ENCODE measurements at regions not wholly inside any gene's neighbourhood (a gene's known extent, or its start where the extent isn't known, plus 50 kb on each side); places are given as distances from the start of the nearest gene placed in this dataset.
A peak's percentile ranks its signal among the peaks of the same experiment; 100 is the strongest.
"Not testable (repeated sequence)": the region's sequence is repeated elsewhere in the genome, so short reads cannot be mapped to it uniquely, and the experiment has no call there.

GRCh38 chr6:66149132-66149531 is 442.1 kb upstream of the EYS start:
- Mint-ChIP-seq H3K27me3 (no peaks in the 10 kb centered on the region), H3K9me3 (peaks cover 0 to 4% (median 2%) of the 10 kb centered on the region in 3 donors), H3K4me3 (no peak overlapping the region), H3K27ac (no peak overlapping the region), H3K36me3 (no peaks in the 10 kb centered on the region), H3K4me1 (no peaks in the 10 kb centered on the region)

GRCh38 chr6:66145867-66146266 is 438.8 kb upstream of the EYS start:
- Mint-ChIP-seq H3K27ac (no peak overlapping the region), H3K4me3 (no peak overlapping the region), H3K4me1 (no peaks in the 10 kb centered on the region), H3K36me3 (no peaks in the 10 kb centered on the region), H3K9me3 (peaks cover 0 to 8% (median 2%) of the 10 kb centered on the region in 3 donors), H3K27me3 (no peaks in the 10 kb centered on the region)

GRCh38 chr6:66134021-66134420 is 427.0 kb upstream of the EYS start:
- no peaks in the 10 kb centered on the region for H3K4me1 Mint-ChIP-seq
- no peaks in the 10 kb centered on the region for H3K27me3 Mint-ChIP-seq
- H3K4me3 Mint-ChIP-seq = no peak overlapping the region
- peak overlapping the region in 1 of 3 donors; percentile 52 for H3K27ac Mint-ChIP-seq
- H3K9me3 Mint-ChIP-seq = peaks cover 0 to 12% (median 5%) of the 10 kb centered on the region in 3 donors
- no peaks in the 10 kb centered on the region for H3K36me3 Mint-ChIP-seq

- no peaks in the 10 kb centered on the region for H3K36me3 Mint-ChIP-seq
- no peak overlapping the region for H3K4me3 Mint-ChIP-seq
- H3K27ac Mint-ChIP-seq = no peak overlapping the region
- H3K4me1 Mint-ChIP-seq = no peaks in the 10 kb centered on the region
- H3K9me3 Mint-ChIP-seq = peaks cover 0 to 11% (median 5%) of the 10 kb centered on the region in 3 donors
- no peaks in the 10 kb centered on the region for H3K27me3 Mint-ChIP-seq
Observed at GRCh38 chr6:66128656-66129055, 421.6 kb upstream of the EYS start.

GRCh38 chr6:66128243-66128642 is 421.2 kb upstream of the EYS start:
- H3K36me3 Mint-ChIP-seq = no peaks in the 10 kb centered on the region
- no peak overlapping the region for H3K4me3 Mint-ChIP-seq
- peaks cover 0 to 11% (median 5%) of the 10 kb centered on the region in 3 donors for H3K9me3 Mint-ChIP-seq

GRCh38 chr6:66127061-66127460 is 420.0 kb upstream of the EYS start:
- no peaks in the 10 kb centered on the region for H3K4me1 Mint-ChIP-seq
- H3K4me3 Mint-ChIP-seq = no peak overlapping the region
- no peaks in the 10 kb centered on the region for H3K36me3 Mint-ChIP-seq
- H3K27ac Mint-ChIP-seq = no peak overlapping the region
- H3K27me3 Mint-ChIP-seq = no peaks in the 10 kb centered on the region
- peaks cover 0 to 6% (median 6%) of the 10 kb centered on the region in 3 donors for H3K9me3 Mint-ChIP-seq

More at GRCh38 chr6:66128243-66128642, 421.2 kb upstream of the EYS start:
- no peaks in the 10 kb centered on the region for H3K27me3 Mint-ChIP-seq
- no peaks in the 10 kb centered on the region for H3K4me1 Mint-ChIP-seq
- H3K27ac Mint-ChIP-seq = no peak overlapping the region

- no peak overlapping the region for H3K27ac Mint-ChIP-seq
- H3K9me3 Mint-ChIP-seq = peaks cover 0 to 6% (median 3%) of the 10 kb centered on the region in 3 donors
- H3K27me3 Mint-ChIP-seq = no peaks in the 10 kb centered on the region
- H3K36me3 Mint-ChIP-seq = no peaks in the 10 kb centered on the region
- H3K4me1 Mint-ChIP-seq = no peaks in the 10 kb centered on the region
- no peak overlapping the region for H3K4me3 Mint-ChIP-seq
Observed at GRCh38 chr6:66126358-66126757, 419.3 kb upstream of the EYS start.

- no peak overlapping the region for H3K4me3 Mint-ChIP-seq
- H3K27me3 Mint-ChIP-seq = no peaks in the 10 kb centered on the region
- peaks cover 4 to 11% (median 11%) of the 10 kb centered on the region in 3 donors for H3K9me3 Mint-ChIP-seq
- H3K4me1 Mint-ChIP-seq = no peaks in the 10 kb centered on the region
- no peaks in the 10 kb centered on the region for H3K36me3 Mint-ChIP-seq
- no peak overlapping the region for H3K27ac Mint-ChIP-seq
Observed at GRCh38 chr6:66103954-66104353, 396.9 kb upstream of the EYS start.

GRCh38 chr6:66103354-66103753 is 396.3 kb upstream of the EYS start:
- H3K4me3 Mint-ChIP-seq = no peak overlapping the region
- no peak overlapping the region for H3K27ac Mint-ChIP-seq
- no peaks in the 10 kb centered on the region for H3K4me1 Mint-ChIP-seq
- peaks cover 6 to 16% (median 12%) of the 10 kb centered on the region in 3 donors for H3K9me3 Mint-ChIP-seq
- no peaks in the 10 kb centered on the region for H3K27me3 Mint-ChIP-seq
- H3K36me3 Mint-ChIP-seq = no peaks in the 10 kb centered on the region

GRCh38 chr6:66096679-66097078 is 389.7 kb upstream of the EYS start:
- H3K27me3 Mint-ChIP-seq = no peaks in the 10 kb centered on the region

GRCh38 chr6:66094615-66095014 is 387.6 kb upstream of the EYS start:
- Mint-ChIP-seq H3K27ac (no peak overlapping the region), H3K27me3 (no peaks in the 10 kb centered on the region), H3K4me1 (no peaks in the 10 kb centered on the region), H3K36me3 (no peaks in the 10 kb centered on the region), H3K9me3 (peaks cover 7 to 17% (median 16%) of the 10 kb centered on the region in 3 donors), H3K4me3 (no peak overlapping the region)

More at GRCh38 chr6:66096679-66097078, 389.7 kb upstream of the EYS start:
- Mint-ChIP-seq H3K27ac (no peak overlapping the region), H3K9me3 (peaks cover 7 to 22% (median 17%) of the 10 kb centered on the region in 3 donors), H3K4me3 (no peak overlapping the region), H3K36me3 (no peaks in the 10 kb centered on the region), H3K4me1 (no peaks in the 10 kb centered on the region)

- H3K9me3 Mint-ChIP-seq = peaks cover 8 to 10% (median 9%) of the 10 kb centered on the region in 3 donors
- not testable (repeated sequence) for H3K4me3 Mint-ChIP-seq, H3K4me1 Mint-ChIP-seq, H3K27ac Mint-ChIP-seq, H3K27me3 Mint-ChIP-seq, H3K36me3 Mint-ChIP-seq
Observed at GRCh38 chr6:66092306-66092705, 385.3 kb upstream of the EYS start.

- Mint-ChIP-seq H3K27ac (no peak overlapping the region), H3K36me3 (no peaks in the 10 kb centered on the region), H3K4me1 (no peaks in the 10 kb centered on the region), H3K4me3 (no peak overlapping the region), H3K9me3 (peaks cover 9 to 23% (median 13%) of the 10 kb centered on the region in 3 donors), H3K27me3 (no peaks in the 10 kb centered on the region)
Observed at GRCh38 chr6:66086532-66086931, 379.5 kb upstream of the EYS start.

- Mint-ChIP-seq H3K4me1 (no peaks in the 10 kb centered on the region), H3K27me3 (no peaks in the 10 kb centered on the region), H3K4me3 (no peak overlapping the region), H3K9me3 (peaks cover 6 to 27% (median 13%) of the 10 kb centered on the region in 3 donors), H3K36me3 (no peaks in the 10 kb centered on the region), H3K27ac (no peak overlapping the region)
Observed at GRCh38 chr6:66082914-66083313, 375.9 kb upstream of the EYS start.

- no peaks in the 10 kb centered on the region for H3K4me1 Mint-ChIP-seq
- H3K27ac Mint-ChIP-seq = no peak overlapping the region
- no peaks in the 10 kb centered on the region for H3K36me3 Mint-ChIP-seq
- peaks cover 0 to 15% (median 3%) of the 10 kb centered on the region in 3 donors for H3K9me3 Mint-ChIP-seq
- H3K27me3 Mint-ChIP-seq = no peaks in the 10 kb centered on the region
- no peak overlapping the region for H3K4me3 Mint-ChIP-seq
Observed at GRCh38 chr6:66068907-66069306, 361.9 kb upstream of the EYS start.

- H3K4me1 Mint-ChIP-seq = no peaks in the 10 kb centered on the region
- H3K4me3 Mint-ChIP-seq = no peak overlapping the region
- no peak overlapping the region for H3K27ac Mint-ChIP-seq
- H3K27me3 Mint-ChIP-seq = no peaks in the 10 kb centered on the region
- no peaks in the 10 kb centered on the region for H3K36me3 Mint-ChIP-seq
- H3K9me3 Mint-ChIP-seq = peaks cover 0 to 10% (median 3%) of the 10 kb centered on the region in 3 donors
Observed at GRCh38 chr6:66068033-66068432, 361.0 kb upstream of the EYS start.
